ENCODE measurements at regions not wholly inside any gene's neighbourhood (a gene's known extent, or its start where the extent isn't known, plus 50 kb on each side); places are given as distances from the start of the nearest gene placed in this dataset.
"Not testable (repeated sequence)": the region's sequence is repeated elsewhere in the genome, so short reads cannot be mapped to it uniquely, and the experiment has no call there.

GRCh38 chr13:85597790-85598500 lies 201.3 kb downstream of the SLITRK6 start:
- DNase-seq, result no peak

GRCh38 chr13:85592211-85592610 lies 207.0 kb downstream of the SLITRK6 start:
- no peak for DNase-seq

GRCh38 chr13:85590231-85590931 lies 208.8 kb downstream of the SLITRK6 start:
- DNase-seq, result no peak

GRCh38 chr13:85589021-85589420 lies 210.2 kb downstream of the SLITRK6 start:
- no peak for DNase-seq

GRCh38 chr13:85588359-85588758 lies 210.9 kb downstream of the SLITRK6 start:
- DNase-seq, result no peak

GRCh38 chr13:85586856-85587255 lies 212.4 kb downstream of the SLITRK6 start:
- DNase-seq, result no peak

GRCh38 chr13:85586422-85586831 lies 212.8 kb downstream of the SLITRK6 start:
- DNase-seq, result no peak

- DNase-seq, result no peak
These were observed 216.3 kb downstream of the SLITRK6 start for GRCh38 chr13:85582890-85583289.

GRCh38 chr13:85575110-85575509 lies 224.1 kb downstream of the SLITRK6 start:
- no peak for DNase-seq

- DNase-seq, result no peak
These were observed 231.3 kb downstream of the SLITRK6 start for GRCh38 chr13:85567909-85568308.

GRCh38 chr13:85565652-85566051 lies 233.6 kb downstream of the SLITRK6 start:
- no peak for DNase-seq

GRCh38 chr13:85564598-85564997 lies 234.6 kb downstream of the SLITRK6 start:
- no peak for DNase-seq

GRCh38 chr13:85562282-85562681 lies 236.9 kb downstream of the SLITRK6 start:
- DNase-seq, result no peak

GRCh38 chr13:85557691-85558467 lies 241.3 kb downstream of the SLITRK6 start:
- no peak for DNase-seq

- DNase-seq, result no peak
These were observed 248.2 kb downstream of the SLITRK6 start for GRCh38 chr13:85551012-85551411.

- no peak for DNase-seq
These were observed 249.4 kb downstream of the SLITRK6 start for GRCh38 chr13:85549819-85550218.

GRCh38 chr13:85548845-85549244 lies 250.4 kb downstream of the SLITRK6 start:
- DNase-seq, result not testable (repeated sequence)

GRCh38 chr13:85545771-85546170 lies 253.4 kb downstream of the SLITRK6 start:
- DNase-seq, result no peak

GRCh38 chr13:85544756-85545155 lies 254.5 kb downstream of the SLITRK6 start:
- DNase-seq, result no peak

GRCh38 chr13:85543144-85543543 lies 256.1 kb downstream of the SLITRK6 start:
- no peak for DNase-seq

GRCh38 chr13:85541476-85541875 lies 257.7 kb downstream of the SLITRK6 start:
- DNase-seq, result no peak

- DNase-seq, result no peak
These were observed 260.3 kb downstream of the SLITRK6 start for GRCh38 chr13:85538957-85539356.

GRCh38 chr13:85537601-85538000 lies 261.6 kb downstream of the SLITRK6 start:
- no peak for DNase-seq

GRCh38 chr13:85536706-85537105 lies 262.5 kb downstream of the SLITRK6 start:
- no peak for DNase-seq

All from NCI-H1048 (cell line).